ENCODE measurements at regions not wholly inside any gene's neighbourhood (a gene's known extent, or its start where the extent isn't known, plus 50 kb on each side); places are given as distances from the start of the nearest gene placed in this dataset.

DNA sequence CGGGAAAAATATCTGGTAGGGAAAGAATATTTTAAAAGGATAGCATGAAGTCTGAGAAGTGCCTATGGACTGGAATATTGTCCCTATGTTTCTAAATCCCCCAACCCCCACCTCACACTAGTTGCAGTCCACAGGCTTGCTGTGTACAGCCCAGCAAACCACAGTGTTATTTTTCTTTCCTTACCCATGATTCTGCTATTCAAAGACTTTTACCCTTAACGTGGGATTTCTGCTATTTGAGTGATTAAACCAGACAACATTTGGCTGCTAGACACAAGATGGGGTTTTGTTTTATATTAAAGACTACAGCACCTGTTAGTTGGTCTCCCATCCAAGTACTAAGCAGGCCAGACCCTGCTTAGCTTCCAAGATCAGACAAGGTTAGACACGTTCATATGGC lies 120.5 kb upstream of the MYO3A start:
- TF ChIP-seq EP300 (IDR thresholded peaks at IDR 0.05) (no peak), POLR2A (IDR thresholded peaks at IDR 0.05) (no peak), POLR2AphosphoS5 (IDR thresholded peaks at IDR 0.05) (no peak)
- TF ChIP-seq, protein P1, sequence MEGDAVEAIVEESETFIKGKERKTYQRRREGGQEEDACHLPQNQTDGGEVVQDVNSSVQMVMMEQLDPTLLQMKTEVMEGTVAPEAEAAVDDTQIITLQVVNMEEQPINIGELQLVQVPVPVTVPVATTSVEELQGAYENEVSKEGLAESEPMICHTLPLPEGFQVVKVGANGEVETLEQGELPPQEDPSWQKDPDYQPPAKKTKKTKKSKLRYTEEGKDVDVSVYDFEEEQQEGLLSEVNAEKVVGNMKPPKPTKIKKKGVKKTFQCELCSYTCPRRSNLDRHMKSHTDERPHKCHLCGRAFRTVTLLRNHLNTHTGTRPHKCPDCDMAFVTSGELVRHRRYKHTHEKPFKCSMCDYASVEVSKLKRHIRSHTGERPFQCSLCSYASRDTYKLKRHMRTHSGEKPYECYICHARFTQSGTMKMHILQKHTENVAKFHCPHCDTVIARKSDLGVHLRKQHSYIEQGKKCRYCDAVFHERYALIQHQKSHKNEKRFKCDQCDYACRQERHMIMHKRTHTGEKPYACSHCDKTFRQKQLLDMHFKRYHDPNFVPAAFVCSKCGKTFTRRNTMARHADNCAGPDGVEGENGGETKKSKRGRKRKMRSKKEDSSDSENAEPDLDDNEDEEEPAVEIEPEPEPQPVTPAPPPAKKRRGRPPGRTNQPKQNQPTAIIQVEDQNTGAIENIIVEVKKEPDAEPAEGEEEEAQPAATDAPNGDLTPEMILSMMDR (IDR thresholded peaks at IDR 0.05) = no peak
- no peak for DNase-seq
- H3K4me1 ChIP-seq = no peaks in the 10 kb centered on the region
- H3K9me3 ChIP-seq = no peaks in the 10 kb centered on the region
- H3K27ac ChIP-seq = no peak overlapping the region
- 62 to 63% methylated on average over 3 of the region's 3 CpGs for WGBS, 2 donors
- no peak overlapping the region for H3K4me3 ChIP-seq
- no peaks in the 10 kb centered on the region for H3K27me3 ChIP-seq
- intact Hi-C loops (cut with DNase I) = no loop called here
- no peaks in the 10 kb centered on the region for H3K36me3 ChIP-seq

DNA sequence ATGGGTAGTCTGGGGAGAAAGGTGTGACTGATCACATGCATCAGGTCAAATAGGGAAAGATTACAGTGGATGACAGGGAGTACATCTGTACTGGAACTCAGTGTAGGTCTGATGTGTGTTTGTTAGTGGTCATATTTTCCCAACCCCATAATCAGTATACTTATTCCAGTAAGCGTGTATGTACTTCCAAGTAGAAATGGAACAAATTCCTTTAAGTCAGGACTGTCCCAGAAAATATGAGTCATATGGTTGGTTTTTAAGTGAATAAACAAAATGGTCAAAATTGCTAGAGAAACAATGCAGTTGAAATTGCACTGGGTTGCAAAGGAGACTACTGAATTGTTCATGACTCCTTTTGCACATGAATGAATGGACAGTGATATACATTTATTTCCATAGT lies 118.8 kb upstream of the MYO3A start:
- TF ChIP-seq, protein P1 (IDR thresholded peaks at IDR 0.05) = no peak
- TF ChIP-seq POLR2A (IDR thresholded peaks at IDR 0.05) = no peak
- TF ChIP-seq POLR2AphosphoS5 (IDR thresholded peaks at IDR 0.05) = no peak
- TF ChIP-seq EP300 (IDR thresholded peaks at IDR 0.05) = no peak
- no peak overlapping the region for H3K27ac ChIP-seq
- no peak for DNase-seq
- no peaks in the 10 kb centered on the region for H3K27me3 ChIP-seq
- H3K4me3 ChIP-seq = no peak overlapping the region
- no peaks in the 10 kb centered on the region for H3K4me1 ChIP-seq
- WGBS, 2 donors = 90 to 93% methylated on average over 1 of the region's 1 CpG
- no peaks in the 10 kb centered on the region for H3K36me3 ChIP-seq
- no peaks in the 10 kb centered on the region for H3K9me3 ChIP-seq
- intact Hi-C loops (cut with DNase I) = no loop called here

DNA sequence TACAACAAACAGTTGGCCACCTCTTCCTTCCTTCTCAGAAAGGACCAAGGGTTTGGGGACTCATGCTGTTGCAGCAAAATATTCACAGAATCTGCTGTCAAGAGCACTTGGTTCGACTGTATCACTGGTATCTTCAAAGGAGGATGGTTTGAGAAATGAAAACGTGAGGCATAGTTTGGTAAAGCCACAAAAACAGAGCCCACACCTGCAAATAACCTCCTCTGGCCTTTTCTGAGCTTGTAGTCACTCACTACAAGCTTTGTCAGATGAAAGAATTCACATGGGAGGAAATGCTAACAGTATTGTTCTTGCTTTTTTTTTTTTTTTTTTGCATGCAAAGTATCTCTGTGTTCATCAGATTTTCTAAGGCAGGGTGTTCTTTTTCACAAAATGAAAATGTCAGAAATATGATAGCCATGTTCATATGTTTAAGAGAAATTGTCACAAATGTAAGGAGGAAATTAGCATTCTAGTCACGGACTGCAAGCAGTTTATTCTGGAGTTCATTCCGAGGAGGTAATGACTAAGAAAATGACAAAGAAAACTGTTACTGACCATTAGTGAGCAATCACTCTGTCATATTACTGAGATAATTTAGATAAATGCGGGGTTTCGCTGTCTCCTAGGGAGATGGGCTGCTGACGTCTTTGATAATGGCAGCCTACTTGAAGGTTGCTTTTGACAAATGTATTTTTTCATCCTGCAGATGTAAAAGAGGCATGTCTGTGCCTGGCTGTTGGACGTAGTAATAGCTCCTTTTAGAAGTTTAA lies 117.8 kb upstream of the MYO3A start:
- Histone ChIP-seq H3K9me3 (no peaks in the 10 kb centered on the region), H3K27me3 (no peaks in the 10 kb centered on the region), H3K27ac (no peak overlapping the region), H3K36me3 (no peaks in the 10 kb centered on the region), H3K4me3 (no peak overlapping the region), H3K4me1 (no peaks in the 10 kb centered on the region)
- WGBS, 2 donors = 67 to 71% methylated on average over 8 of the region's 8 CpGs
- intact Hi-C loops (cut with DNase I) = no loop called here
- TF ChIP-seq, protein P1 (IDR thresholded peaks at IDR 0.05) = no peak
- TF ChIP-seq POLR2AphosphoS5 (IDR thresholded peaks at IDR 0.05) (no peak), EP300 (IDR thresholded peaks at IDR 0.05) (no peak)
- no peak for DNase-seq

DNA sequence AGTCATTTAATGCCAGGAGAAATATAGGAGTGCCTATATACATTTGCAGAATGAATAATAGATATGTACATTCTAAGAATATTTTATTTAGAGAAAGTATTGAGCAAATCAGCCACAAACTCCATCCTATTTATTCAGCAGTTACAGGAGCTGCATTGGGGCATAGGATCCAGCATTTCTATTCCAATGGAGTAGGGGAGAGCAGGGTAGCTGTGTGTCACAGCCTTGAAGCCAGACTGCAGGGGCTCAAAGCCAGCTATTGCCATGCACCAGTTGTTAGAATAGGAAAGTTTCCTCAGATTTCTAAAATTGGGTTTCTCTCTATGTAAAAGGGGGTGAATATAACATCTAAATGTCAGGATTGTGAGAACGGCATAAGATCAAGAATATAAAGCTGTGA lies 116.8 kb upstream of the MYO3A start:
- DNase-seq = no peak
- intact Hi-C loops (cut with DNase I) = no loop called here

More for the DNA sequence above, 116.8 kb upstream of the MYO3A start:
- WGBS, 2 donors = 82 to 85% methylated on average over 1 of the region's 1 CpG
- H3K27me3 ChIP-seq = no peaks in the 10 kb centered on the region
- no peaks in the 10 kb centered on the region for H3K9me3 ChIP-seq
- H3K4me3 ChIP-seq = no peak overlapping the region
- no peaks in the 10 kb centered on the region for H3K4me1 ChIP-seq
- TF ChIP-seq, protein P1 (IDR thresholded peaks at IDR 0.05) = no peak
- TF ChIP-seq EP300 (IDR thresholded peaks at IDR 0.05) (no peak), POLR2AphosphoS5 (IDR thresholded peaks at IDR 0.05) (no peak), POLR2A (IDR thresholded peaks at IDR 0.05) (no peak)
- no peak overlapping the region for H3K27ac ChIP-seq
- H3K36me3 ChIP-seq = no peaks in the 10 kb centered on the region
